GM12878 (cell line): ENCODE measurements at regions not wholly inside any gene's neighbourhood (a gene's known extent, or its start where the extent isn't known, plus 50 kb on each side); places are given as distances from the start of the nearest gene placed in this dataset.

Experiments used
- ATAC-seq: fragments of 200-7000 bp; cut with Tn5 transposase; 3 replicates; pipeline ENCODE4 v1.9.1; 2020; ENCODE audit warnings: mild to moderate bottlenecking, moderate library complexity
- BruUV-seq: library from RNA; stranded (reverse); fragments of 400-500 nt; replicated peaks from 2 replicates; lab custom pipeline; 2021; lab: Mats Ljungman, UMichigan
- CTCF ChIA-PET: fragments of 300-600 bp; sonication (Branson Sonifier 250); formaldehyde crosslinking; extraction: SDS; loops from one replicate; lab custom pipeline; 2021; ENCODE audit warnings: inconsistent platforms; lab: Yijun Ruan, JAX
- POLR2A ChIA-PET: fragments of 350-600 bp; formaldehyde crosslinking; extraction: SDS; loops from one replicate; lab custom pipeline; 2021; ENCODE audit warnings: inconsistent platforms; lab: Charles Lee
- RAD21 ChIA-PET: fragments of 300-600 bp; sonication (Branson Sonifier 250); formaldehyde crosslinking; loops from one replicate; lab custom pipeline; 2023; ENCODE audit warnings: antibody characterized with exemption; ENCODE audit not compliant: unreplicated experiment; lab: Charles Lee
- SMC1A ChIA-PET: fragments of 300-600 bp; sonication (Branson Sonifier 250); formaldehyde crosslinking; loops from one replicate; lab custom pipeline; 2023; ENCODE audit not compliant: unreplicated experiment, uncharacterized antibody; lab: Charles Lee
- DNase-seq: peaks from one replicate; pipeline ENCODE4 v3.0.0-alpha.2; 2011; ENCODE audit warnings: low read depth, low spot score
- FAIRE-seq: peaks from 3 replicates; lab custom pipeline; 2011; peaks lifted over from hg19 to GRCh38; lab: Jason Lieb, UNC
- H2AFZ ChIP-seq: 2 replicates; pipeline ENCODE4 v1.6.0; 2011; ENCODE audit warnings: low read depth, low read length, control low read depth; ENCODE audit not compliant: control insufficient read depth
- H3K27ac ChIP-seq: 2 replicates; pipeline ENCODE4 v1.5.1; 2011; ENCODE audit warnings: control low read depth; ENCODE audit not compliant: control insufficient read depth, insufficient read depth
- H3K27me3 ChIP-seq, 2 experiments: replicated peaks in 1 of 2; 2 replicates each; pipeline versions ENCODE4 v1.6.0 to v1.6.1; 2011; ENCODE audit warnings: low read length in 1 of 2; ENCODE audit not compliant: control insufficient read depth in 2 of 2, insufficient read depth in 2 of 2
- H3K36me3 ChIP-seq, 2 experiments: 2 replicates each; pipeline ENCODE4 v1.5.1; 2011; ENCODE audit warnings: low read length in 1 of 2; ENCODE audit not compliant: control insufficient read depth in 2 of 2, insufficient read depth in 2 of 2
- H3K4me1 ChIP-seq: 2 replicates; pipeline ENCODE4 v1.6.1; 2011; ENCODE audit warnings: mild to moderate bottlenecking, low read length, moderate library complexity, mixed read lengths; ENCODE audit not compliant: control insufficient read depth, insufficient read depth
- H3K4me2 ChIP-seq: 2 replicates; pipeline ENCODE4 v1.6.0; 2011; ENCODE audit warnings: control low read depth; ENCODE audit not compliant: control insufficient read depth, insufficient read depth
- H3K4me3 ChIP-seq: fragments of 200-600 bp; sonication (generic); 2 replicates; pipeline ENCODE4 v1.5.1; 2016
- H3K79me2 ChIP-seq: 2 replicates; pipeline ENCODE4 v1.6.0; 2011; ENCODE audit warnings: low read length; ENCODE audit not compliant: control insufficient read depth, insufficient read depth
- H3K9ac ChIP-seq: 2 replicates; pipeline ENCODE4 v1.8.0; 2011; ENCODE audit warnings: low read length, control low read depth, mixed read lengths; ENCODE audit not compliant: control insufficient read depth, insufficient read depth
- H3K9me3 ChIP-seq: replicated peaks from 3 replicates; pipeline ENCODE4 v1.5.1; 2011; ENCODE audit warnings: mild to moderate bottlenecking, low read length; ENCODE audit not compliant: control insufficient read depth, insufficient read depth
- H4K20me1 ChIP-seq: 2 replicates; pipeline ENCODE4 v1.6.0; 2011; ENCODE audit not compliant: control insufficient read depth, insufficient read depth
- CBFB ChIP-seq: IDR thresholded peaks from 2 replicates; pipeline ENCODE4 v1.6.1; 2016; ENCODE audit warnings: antibody characterized with exemption, low read depth
- CEBPZ ChIP-seq: fragments of 150-350 bp; IDR thresholded peaks from 2 replicates; pipeline ENCODE4 v1.6.1; 2016; ENCODE audit warnings: low read depth, low read length
- FOXM1 ChIP-seq: IDR thresholded peaks from 2 replicates; pipeline ENCODE4 v1.6.1; 2012; ENCODE audit warnings: low read depth, mild to moderate bottlenecking, inconsistent platforms, low read length, moderate library complexity
- GATAD2B ChIP-seq: fragments of 450-650 bp; conservative IDR thresholded peaks from 2 replicates; pipeline ENCODE4 v1.6.1; 2017; ENCODE audit warnings: low read depth, mild to moderate bottlenecking, moderate library complexity
- HDAC2 ChIP-seq: fragments of 200-600 bp; sonication (generic); IDR thresholded peaks from 2 replicates; pipeline ENCODE4 v1.6.1; 2017
- IRF4 ChIP-seq: IDR thresholded peaks from 2 replicates; pipeline ENCODE4 v1.6.1; 2011; ENCODE audit warnings: low read depth, low read length
- MXI1 ChIP-seq: fragments of 150-350 bp; IDR thresholded peaks from 2 replicates; pipeline ENCODE4 v1.6.1; 2011; ENCODE audit warnings: low read depth, mild to moderate bottlenecking, inconsistent platforms, low read length, improper control_type of control experiment
- MYC ChIP-seq: IDR thresholded peaks from 2 replicates; pipeline ENCODE4 v1.6.1; 2011; ENCODE audit warnings: mild to moderate bottlenecking, low read length, moderate library complexity, inconsistent platforms; ENCODE audit not compliant: insufficient read depth, insufficient replicate concordance, insufficient read length, severe bottlenecking
- NR2C2 ChIP-seq: IDR thresholded peaks from 2 replicates; pipeline ENCODE4 v1.6.1; 2011; ENCODE audit warnings: borderline replicate concordance, low read depth; ENCODE audit not compliant: control insufficient read depth, insufficient read length
- RELA ChIP-seq: fragments of 450-650 bp; IDR thresholded peaks from 2 replicates; pipeline ENCODE4 v1.8.0; 2014; ENCODE audit warnings: borderline replicate concordance; ENCODE audit not compliant: partially characterized antibody
- REST ChIP-seq: IDR thresholded peaks from 2 replicates; pipeline ENCODE4 v1.6.1; 2012; ENCODE audit warnings: mild to moderate bottlenecking, low read depth, low read length
- SMAD1 ChIP-seq: fragments of 450-650 bp; IDR thresholded peaks from 2 replicates; pipeline ENCODE4 v1.6.1; 2018; ENCODE audit warnings: mild to moderate bottlenecking, low read depth; ENCODE audit not compliant: partially characterized antibody
- SMC3 ChIP-seq: IDR thresholded peaks from 2 replicates; pipeline ENCODE4 v1.6.1; 2011; ENCODE audit warnings: low read length, improper control_type of control experiment, borderline replicate concordance
- SREBF1 ChIP-seq: IDR thresholded peaks from 2 replicates; pipeline ENCODE4 v1.6.1; 2012; ENCODE audit warnings: mild to moderate bottlenecking, low read length
- SREBF2 ChIP-seq: IDR thresholded peaks from 2 replicates; pipeline ENCODE4 v1.6.1; 2012; ENCODE audit warnings: mild to moderate bottlenecking, low read length
- USF2 ChIP-seq: IDR thresholded peaks from 2 replicates; pipeline ENCODE4 v1.6.1; 2011; ENCODE audit warnings: low read depth, low read length, improper control_type of control experiment, borderline replicate concordance
- WGBS: methylation state at CpG from one replicate; pipeline ENCODE4 v1.1.6; 2016; ENCODE audit warnings: low lambda C conversion rate; ENCODE audit not compliant: insufficient replicate concordance, insufficient coverage; ENCODE audit errors: missing lambda C conversion rate; 5-methylcytosine and 5-hydroxymethylcytosine counted together
- in situ Hi-C: fragments of 300-500 bp; cut with MboI; formaldehyde crosslinking; loops from 9 replicates; pipeline ENCODE4 v1.14.3; 2018; ENCODE audit warnings: mixed read lengths
- intact Hi-C: fragments of 100-400 bp; cut with micrococcal nuclease; formaldehyde crosslinking; loops from one replicate; pipeline ENCODE4 v1.14.2; 2022; ENCODE audit not compliant: unreplicated experiment

GRCh38 chr3:117068301-117068700 lies 358.7 kb downstream of the TUSC7 start (continued):
- TF ChIP-seq USF2 = no peak
- no peak for TF ChIP-seq CBFB
- TF ChIP-seq FOXM1 = no peak
- TF ChIP-seq GATAD2B = no peak
- no peak for TF ChIP-seq SMAD1
- no peak for TF ChIP-seq IRF4
- no peak for TF ChIP-seq HDAC2
- TF ChIP-seq SMC3 = no peak

- no peaks in the 10 kb centered on the region for H3K36me3 ChIP-seq
- DNase-seq (no peak), FAIRE-seq (no peak), ATAC-seq (no peak)
- no peak overlapping the region for H3K9ac ChIP-seq
- no peak overlapping the region for H3K4me2 ChIP-seq
- H3K79me2 ChIP-seq = no peaks in the 10 kb centered on the region
- BruUV-seq = no TSS peak
- POLR2A ChIA-PET = no interaction called here
- intact Hi-C loops = loop anchor here (5.0 to 10.0 kb wide), 2 partner anchors 213 to 300 kb away; no protein-coding TSS in a partner anchor
- H3K27ac ChIP-seq = no peak overlapping the region
- H3K9me3 ChIP-seq = no peaks in the 10 kb centered on the region
- in situ Hi-C loops = no loop called here
- SMC1A ChIA-PET = interaction anchor here (0.6 kb wide), 1 partner anchor 879 kb away, joined by 3 read pairs; no protein-coding TSS in a partner anchor
- H2AFZ ChIP-seq = no peak overlapping the region
- TF ChIP-seq REST (no peak), MYC (no peak), CEBPZ (no peak), SREBF1 (no peak), MXI1 (no peak), SREBF2 (no peak), NR2C2 (no peak), RELA (no peak)
- RAD21 ChIA-PET = no interaction called here
- CTCF ChIA-PET = no interaction called here
- no peaks in the 10 kb centered on the region for H3K4me1 ChIP-seq
- H3K27me3 ChIP-seq = no peaks in the 10 kb centered on the region; a peak in 1 of 4 replicates
- H4K20me1 ChIP-seq = no peaks in the 10 kb centered on the region
- no peak overlapping the region for H3K4me3 ChIP-seq
- 10% methylated on average over 3 of the region's 3 CpGs for WGBS
These were observed 365.2 kb downstream of the TUSC7 start for GRCh38 chr3:117074826-117075225.
